ENCODE measurements at regions not wholly inside any gene's neighbourhood (a gene's known extent, or its start where the extent isn't known, plus 50 kb on each side); places are given as distances from the start of the nearest gene placed in this dataset.

DNA sequence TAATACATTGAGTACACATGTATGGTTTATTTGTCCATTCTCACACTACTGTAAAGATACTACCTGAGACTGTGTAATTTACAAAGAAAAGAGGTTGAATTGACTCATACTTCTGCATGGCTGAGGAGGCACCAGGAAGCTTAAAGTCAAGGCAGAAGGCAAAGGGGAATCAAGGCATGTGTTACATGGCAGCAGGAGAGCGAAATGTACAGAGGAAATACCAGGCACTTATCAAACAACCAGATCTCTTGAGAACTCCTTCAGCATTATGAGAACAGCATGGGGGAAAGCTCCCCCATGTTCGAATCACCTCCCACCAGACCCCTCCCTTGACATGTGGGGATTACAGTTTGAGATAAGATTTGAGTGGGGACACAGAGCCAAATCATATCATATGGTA is 666.3 kb downstream of the ZBBX start:
- H3K9ac ChIP-seq (ENCODE audit: control insufficient read depth, extremely low read depth, insufficient read depth, low read length): no peak overlapping the region

DNA sequence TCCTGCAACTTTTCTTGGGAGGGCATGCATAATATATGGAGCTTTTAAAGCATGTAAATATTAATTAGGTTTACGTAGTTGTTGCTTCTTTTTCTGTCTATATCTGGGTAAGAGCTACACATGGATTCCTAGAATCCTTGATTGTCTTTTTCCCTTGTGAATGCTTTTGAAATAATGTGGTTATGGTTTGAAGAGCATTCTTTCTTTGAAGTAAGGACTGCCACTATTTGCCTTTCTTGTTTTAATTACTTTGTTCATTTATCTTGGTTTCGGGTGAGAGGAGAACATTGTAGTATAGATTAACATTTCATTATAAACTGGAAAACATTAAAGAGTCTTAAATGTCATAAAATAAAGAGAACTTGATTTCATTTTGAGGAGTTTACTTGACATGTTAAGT is 674.0 kb downstream of the ZBBX start:
- no peaks in the 10 kb centered on the region for H3K36me3 ChIP-seq (ENCODE audit: control insufficient read depth in 2 of 2, extremely low read depth in 1 of 2, insufficient read depth in 2 of 2, low read length in 2 of 2)
- no peak overlapping the region for H2AFZ ChIP-seq (ENCODE audit: control insufficient read depth, low read length)
- TF ChIP-seq, protein P1, sequence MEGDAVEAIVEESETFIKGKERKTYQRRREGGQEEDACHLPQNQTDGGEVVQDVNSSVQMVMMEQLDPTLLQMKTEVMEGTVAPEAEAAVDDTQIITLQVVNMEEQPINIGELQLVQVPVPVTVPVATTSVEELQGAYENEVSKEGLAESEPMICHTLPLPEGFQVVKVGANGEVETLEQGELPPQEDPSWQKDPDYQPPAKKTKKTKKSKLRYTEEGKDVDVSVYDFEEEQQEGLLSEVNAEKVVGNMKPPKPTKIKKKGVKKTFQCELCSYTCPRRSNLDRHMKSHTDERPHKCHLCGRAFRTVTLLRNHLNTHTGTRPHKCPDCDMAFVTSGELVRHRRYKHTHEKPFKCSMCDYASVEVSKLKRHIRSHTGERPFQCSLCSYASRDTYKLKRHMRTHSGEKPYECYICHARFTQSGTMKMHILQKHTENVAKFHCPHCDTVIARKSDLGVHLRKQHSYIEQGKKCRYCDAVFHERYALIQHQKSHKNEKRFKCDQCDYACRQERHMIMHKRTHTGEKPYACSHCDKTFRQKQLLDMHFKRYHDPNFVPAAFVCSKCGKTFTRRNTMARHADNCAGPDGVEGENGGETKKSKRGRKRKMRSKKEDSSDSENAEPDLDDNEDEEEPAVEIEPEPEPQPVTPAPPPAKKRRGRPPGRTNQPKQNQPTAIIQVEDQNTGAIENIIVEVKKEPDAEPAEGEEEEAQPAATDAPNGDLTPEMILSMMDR (optimal IDR thresholded peaks at IDR 0.05 in 1 of 3, IDR thresholded peaks at IDR 0.05 in 1 of 3, conservative IDR thresholded peaks at IDR 0.05 in 1 of 3; ENCODE audit: extremely low read depth in 1 of 3, insufficient read depth in 2 of 3, low read length in 3 of 3): no peak
- no peak overlapping the region for H3K4me2 ChIP-seq (ENCODE audit: control insufficient read depth, extremely low read depth, insufficient read depth, low read depth, low read length)
- no peaks in the 10 kb centered on the region for H4K20me1 ChIP-seq (ENCODE audit: control insufficient read depth, extremely low read depth, insufficient read depth, low read length)
- FAIRE-seq (no peak), DNase-seq (ENCODE audit: low read depth, low spot score) (no peak)
- no peak overlapping the region for H3K4me3 ChIP-seq (ENCODE audit: control insufficient read depth in 2 of 3, extremely low read depth in 1 of 3, insufficient read depth in 2 of 3, low read depth in 1 of 3, low read length in 3 of 3)
- no peaks in the 10 kb centered on the region for H3K4me1 ChIP-seq (ENCODE audit: control insufficient read depth, extremely low read depth, insufficient read depth, low read length)
- no peaks in the 10 kb centered on the region for H3K79me2 ChIP-seq (ENCODE audit: control insufficient read depth, insufficient read depth, low read length)
- no peak overlapping the region for H3K27ac ChIP-seq (ENCODE audit: control insufficient read depth, insufficient read depth, low read length)
- dilution Hi-C loops (cut with MboI; ENCODE audit: extremely low pct_ligation_motif_present, low sequenced_read_pairs): no loop called here
- H3K9ac ChIP-seq (ENCODE audit: control insufficient read depth, extremely low read depth, insufficient read depth, low read length): no peak overlapping the region
- H3K9me3 ChIP-seq (ENCODE audit: control insufficient read depth, low read depth, low read length): no peaks in the 10 kb centered on the region
- H3K27me3 ChIP-seq (ENCODE audit: control insufficient read depth, extremely low read depth, insufficient read depth, low read length): no peaks in the 10 kb centered on the region
- H3K9me1 ChIP-seq (ENCODE audit: control insufficient read depth, extremely low read depth, insufficient read depth, low read length): no peaks in the 10 kb centered on the region

More for the DNA sequence above, 666.3 kb downstream of the ZBBX start:
- no peaks in the 10 kb centered on the region for H3K36me3 ChIP-seq (ENCODE audit: control insufficient read depth in 2 of 2, extremely low read depth in 1 of 2, insufficient read depth in 2 of 2, low read length in 2 of 2)
- H2AFZ ChIP-seq (ENCODE audit: control insufficient read depth, low read length): no peak overlapping the region
- no peak for DNase-seq (ENCODE audit: low read depth, low spot score)
- no peaks in the 10 kb centered on the region for H3K79me2 ChIP-seq (ENCODE audit: control insufficient read depth, insufficient read depth, low read length)
- dilution Hi-C loops (cut with MboI; ENCODE audit: extremely low pct_ligation_motif_present, low sequenced_read_pairs): no loop called here
- no peak overlapping the region for H3K4me3 ChIP-seq (ENCODE audit: control insufficient read depth in 2 of 3, extremely low read depth in 1 of 3, insufficient read depth in 2 of 3, low read depth in 1 of 3, low read length in 3 of 3)
- H3K27ac ChIP-seq (ENCODE audit: control insufficient read depth, insufficient read depth, low read length): no peak overlapping the region
- no peaks in the 10 kb centered on the region for H3K27me3 ChIP-seq (ENCODE audit: control insufficient read depth, extremely low read depth, insufficient read depth, low read length)
- no peaks in the 10 kb centered on the region for H3K4me1 ChIP-seq (ENCODE audit: control insufficient read depth, extremely low read depth, insufficient read depth, low read length)
- FAIRE-seq: no peak
- TF ChIP-seq, protein P1 (optimal IDR thresholded peaks at IDR 0.05 in 1 of 3, IDR thresholded peaks at IDR 0.05 in 1 of 3, conservative IDR thresholded peaks at IDR 0.05 in 1 of 3; ENCODE audit: extremely low read depth in 1 of 3, insufficient read depth in 2 of 3, low read length in 3 of 3): no peak
- no peak for TF ChIP-seq EZH2 (IDR thresholded peaks at IDR 0.05; ENCODE audit: low read length)
- no peaks in the 10 kb centered on the region for H4K20me1 ChIP-seq (ENCODE audit: control insufficient read depth, extremely low read depth, insufficient read depth, low read length)
- no peaks in the 10 kb centered on the region for H3K9me1 ChIP-seq (ENCODE audit: control insufficient read depth, extremely low read depth, insufficient read depth, low read length)
- no peak overlapping the region for H3K4me2 ChIP-seq (ENCODE audit: control insufficient read depth, extremely low read depth, insufficient read depth, low read depth, low read length)
- H3K9me3 ChIP-seq (ENCODE audit: control insufficient read depth, low read depth, low read length): no peaks in the 10 kb centered on the region

All from keratinocyte (primary cell).